ENCODE measurements at regions not wholly inside any gene's neighbourhood (a gene's known extent, or its start where the extent isn't known, plus 50 kb on each side); places are given as distances from the start of the nearest gene placed in this dataset.

DNA sequence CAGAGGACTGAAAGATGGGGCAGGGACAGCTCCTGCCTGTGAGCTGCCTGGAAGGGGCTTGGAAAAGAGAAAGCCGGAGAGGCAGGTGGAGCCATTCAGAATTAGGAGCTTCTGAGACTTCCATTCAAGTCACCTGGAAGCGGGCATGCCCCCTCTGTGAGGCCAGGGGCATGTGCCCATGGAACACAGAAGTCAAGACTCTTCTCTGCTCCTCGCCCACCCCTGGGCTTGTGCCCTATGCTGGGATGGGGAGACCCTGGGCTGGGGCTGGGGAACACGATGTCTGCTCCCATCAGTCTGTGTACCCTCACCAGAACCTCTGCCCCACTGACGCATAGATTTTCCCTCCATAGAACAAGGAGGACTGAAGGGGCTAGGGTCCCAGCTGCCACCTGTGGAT, 372.0 kb downstream of the SHANK2 start:
- TF ChIP-seq, protein P1, sequence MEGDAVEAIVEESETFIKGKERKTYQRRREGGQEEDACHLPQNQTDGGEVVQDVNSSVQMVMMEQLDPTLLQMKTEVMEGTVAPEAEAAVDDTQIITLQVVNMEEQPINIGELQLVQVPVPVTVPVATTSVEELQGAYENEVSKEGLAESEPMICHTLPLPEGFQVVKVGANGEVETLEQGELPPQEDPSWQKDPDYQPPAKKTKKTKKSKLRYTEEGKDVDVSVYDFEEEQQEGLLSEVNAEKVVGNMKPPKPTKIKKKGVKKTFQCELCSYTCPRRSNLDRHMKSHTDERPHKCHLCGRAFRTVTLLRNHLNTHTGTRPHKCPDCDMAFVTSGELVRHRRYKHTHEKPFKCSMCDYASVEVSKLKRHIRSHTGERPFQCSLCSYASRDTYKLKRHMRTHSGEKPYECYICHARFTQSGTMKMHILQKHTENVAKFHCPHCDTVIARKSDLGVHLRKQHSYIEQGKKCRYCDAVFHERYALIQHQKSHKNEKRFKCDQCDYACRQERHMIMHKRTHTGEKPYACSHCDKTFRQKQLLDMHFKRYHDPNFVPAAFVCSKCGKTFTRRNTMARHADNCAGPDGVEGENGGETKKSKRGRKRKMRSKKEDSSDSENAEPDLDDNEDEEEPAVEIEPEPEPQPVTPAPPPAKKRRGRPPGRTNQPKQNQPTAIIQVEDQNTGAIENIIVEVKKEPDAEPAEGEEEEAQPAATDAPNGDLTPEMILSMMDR (IDR thresholded peaks at IDR 0.05) = no peak
- no peak for TF ChIP-seq EZH2phosphoT487 (IDR thresholded peaks at IDR 0.05)

Measured in neural progenitor cell (in vitro differentiated cells).